Left lung (tissue), 4 donors: ENCODE measurements at regions not wholly inside any gene's neighbourhood (a gene's known extent, or its start where the extent isn't known, plus 50 kb on each side); places are given as distances from the start of the nearest gene placed in this dataset.

Experiments used
- ATAC-seq: fragments of 200-7000 bp; cut with Tn5 transposase; one replicate; pipeline ENCODE4 v1.9.1; 2020; ENCODE audit warnings: moderate library complexity
- DNase-seq, 4 donors: peaks; one replicate each; pipeline ENCODE4 v3.0.0-alpha.2; 2013 to 2020
- H3K27ac ChIP-seq, 2 donors: fragments of 200-600 bp; sonication (generic) in 1 of 2; one replicate each; pipeline versions ENCODE4 v1.5.0 to v1.8.0; 2020 to 2021
- H3K27me3 ChIP-seq, 2 donors: fragments of 200-600 bp; sonication (generic) in 1 of 2; one replicate each; pipeline versions ENCODE4 v1.5.0 to v1.8.0; 2020 to 2021
- H3K36me3 ChIP-seq, 2 donors: fragments of 200-600 bp; sonication (generic) in 1 of 2; one replicate each; pipeline versions ENCODE4 v1.5.0 to v1.8.0; 2020 to 2021
- H3K4me1 ChIP-seq, 2 donors: fragments of 200-600 bp; one replicate each; pipeline ENCODE4 v1.8.0; 2021
- H3K4me3 ChIP-seq, 2 donors: fragments of 200-600 bp; sonication (generic) in 1 of 2; one replicate each; pipeline versions ENCODE4 v1.5.0 to v1.8.0; 2020 to 2021; ENCODE audit warnings: mild to moderate bottlenecking in 1 of 2
- H3K9me3 ChIP-seq, 2 donors: fragments of 200-600 bp; sonication (generic) in 1 of 2; one replicate each; pipeline versions ENCODE4 v1.5.0 to v1.8.0; 2020 to 2021
- intact Hi-C, 2 donors: fragments of 100-400 bp; cut with DNase I; formaldehyde crosslinking; loops; one replicate each; pipeline versions ENCODE4 v1.11.2 to v1.14.2; 2022
- TF ChIP-seq, protein P1 (sequence below), 2 donors: fragments of 200-600 bp; sonication (generic) in 1 of 2; IDR thresholded peaks; one replicate each; pipeline versions ENCODE4 v1.5.0 to v1.8.0; 2021; ENCODE audit warnings: antibody characterized with exemption in 2 of 2
- donor health status: DM: no; HTN: yes; CAD: no.
- donor health status: DM: no; HTN: no; CAD: no.

DNA sequence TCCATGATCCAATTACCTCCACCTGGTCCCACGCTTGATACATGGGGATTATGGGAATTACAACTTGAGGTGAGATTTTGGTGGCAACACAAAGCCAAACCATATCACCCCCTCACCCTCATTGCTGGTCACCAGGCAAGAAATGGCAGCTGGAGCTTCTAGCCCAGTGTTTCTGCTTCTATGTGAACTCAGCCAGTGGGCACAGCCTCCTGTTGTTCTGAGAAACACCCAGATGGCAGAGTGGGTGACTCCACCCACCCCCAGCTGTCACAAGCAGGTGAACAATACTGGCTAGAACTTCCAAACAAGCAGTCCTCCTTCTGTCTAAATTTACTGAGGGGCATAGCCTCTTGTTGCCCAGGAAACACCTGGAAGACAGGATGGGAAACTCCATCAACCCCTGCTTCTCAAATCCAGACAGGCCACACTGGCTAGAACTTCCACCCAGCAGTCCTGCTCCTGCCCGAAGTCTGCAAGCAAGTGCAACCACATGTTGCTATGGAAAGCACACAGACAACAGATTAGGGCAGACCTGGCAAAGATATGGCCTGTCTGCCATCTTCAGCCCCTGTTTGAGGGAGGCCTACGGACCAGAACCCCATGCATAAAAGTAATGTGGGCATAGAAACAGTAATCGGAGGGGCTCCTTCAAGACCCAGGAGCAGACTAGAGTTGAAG, 114.1 kb downstream of the DTWD1 start:
- Histone ChIP-seq H3K36me3 (no peaks in the 10 kb centered on the region), H3K27me3 (no peaks in the 10 kb centered on the region), H3K27ac (no peak overlapping the region), H3K4me3 (no peak overlapping the region), H3K9me3 (no peaks in the 10 kb centered on the region), H3K4me1 (no peaks in the 10 kb centered on the region)
- ATAC-seq (no peak), DNase-seq (no peak)
- intact Hi-C loops: no loop called here
- TF ChIP-seq, protein P1, sequence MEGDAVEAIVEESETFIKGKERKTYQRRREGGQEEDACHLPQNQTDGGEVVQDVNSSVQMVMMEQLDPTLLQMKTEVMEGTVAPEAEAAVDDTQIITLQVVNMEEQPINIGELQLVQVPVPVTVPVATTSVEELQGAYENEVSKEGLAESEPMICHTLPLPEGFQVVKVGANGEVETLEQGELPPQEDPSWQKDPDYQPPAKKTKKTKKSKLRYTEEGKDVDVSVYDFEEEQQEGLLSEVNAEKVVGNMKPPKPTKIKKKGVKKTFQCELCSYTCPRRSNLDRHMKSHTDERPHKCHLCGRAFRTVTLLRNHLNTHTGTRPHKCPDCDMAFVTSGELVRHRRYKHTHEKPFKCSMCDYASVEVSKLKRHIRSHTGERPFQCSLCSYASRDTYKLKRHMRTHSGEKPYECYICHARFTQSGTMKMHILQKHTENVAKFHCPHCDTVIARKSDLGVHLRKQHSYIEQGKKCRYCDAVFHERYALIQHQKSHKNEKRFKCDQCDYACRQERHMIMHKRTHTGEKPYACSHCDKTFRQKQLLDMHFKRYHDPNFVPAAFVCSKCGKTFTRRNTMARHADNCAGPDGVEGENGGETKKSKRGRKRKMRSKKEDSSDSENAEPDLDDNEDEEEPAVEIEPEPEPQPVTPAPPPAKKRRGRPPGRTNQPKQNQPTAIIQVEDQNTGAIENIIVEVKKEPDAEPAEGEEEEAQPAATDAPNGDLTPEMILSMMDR (IDR thresholded peaks at IDR 0.05): no peak

DNA sequence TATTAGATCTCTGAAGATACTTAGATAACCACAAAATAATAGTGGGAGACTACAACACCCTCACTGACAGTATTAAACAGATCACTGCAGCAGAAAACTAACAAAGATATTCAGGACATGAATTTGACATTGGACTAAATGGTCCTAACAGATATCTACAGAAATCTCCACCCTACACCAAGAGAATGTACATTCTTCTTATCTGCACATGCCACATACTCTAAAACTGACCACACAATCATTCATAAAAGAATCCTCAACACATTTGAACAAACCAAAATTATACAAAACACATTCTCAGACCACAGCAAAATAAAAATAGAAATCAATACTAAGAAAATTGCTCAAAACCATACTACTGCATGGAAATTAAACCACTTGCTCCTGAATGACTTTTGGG, 116.3 kb downstream of the DTWD1 start:
- H3K4me3 ChIP-seq: no peak overlapping the region
- H3K9me3 ChIP-seq: no peaks in the 10 kb centered on the region
- no peaks in the 10 kb centered on the region for H3K27me3 ChIP-seq
- H3K27ac ChIP-seq: no peak overlapping the region
- no peaks in the 10 kb centered on the region for H3K4me1 ChIP-seq
- TF ChIP-seq, protein P1 (IDR thresholded peaks at IDR 0.05): no peak
- no peak for ATAC-seq
- intact Hi-C loops: no loop called here
- DNase-seq: no peak
- H3K36me3 ChIP-seq: no peaks in the 10 kb centered on the region

DNA sequence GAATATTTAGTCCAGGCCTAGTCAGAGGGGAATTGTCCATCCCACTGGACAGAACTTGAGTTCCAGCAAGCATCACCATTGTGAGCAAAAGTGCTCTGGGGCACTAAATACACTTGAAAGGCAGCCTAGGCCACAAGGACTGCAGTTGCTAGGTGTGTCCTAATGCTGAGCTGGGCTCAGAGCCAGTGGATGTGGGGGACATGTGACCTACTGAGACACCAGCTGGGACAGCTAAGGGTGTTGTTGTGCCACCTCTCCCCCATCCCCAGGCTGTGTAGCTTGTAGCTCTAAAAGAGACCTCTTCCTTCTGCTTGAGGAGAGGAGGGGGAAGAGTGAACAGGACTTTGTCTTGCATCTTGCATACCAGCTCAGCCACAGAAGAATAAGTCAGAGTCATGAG, 120.9 kb downstream of the DTWD1 start:
- ATAC-seq: no peak
- TF ChIP-seq, protein P1 (IDR thresholded peaks at IDR 0.05): no peak
- H3K4me1 ChIP-seq: no peaks in the 10 kb centered on the region
- no peaks in the 10 kb centered on the region for H3K9me3 ChIP-seq
- H3K27ac ChIP-seq: no peak overlapping the region
- no peak for DNase-seq
- intact Hi-C loops: no loop called here
- no peaks in the 10 kb centered on the region for H3K27me3 ChIP-seq
- no peak overlapping the region for H3K4me3 ChIP-seq
- H3K36me3 ChIP-seq: no peaks in the 10 kb centered on the region

DNA sequence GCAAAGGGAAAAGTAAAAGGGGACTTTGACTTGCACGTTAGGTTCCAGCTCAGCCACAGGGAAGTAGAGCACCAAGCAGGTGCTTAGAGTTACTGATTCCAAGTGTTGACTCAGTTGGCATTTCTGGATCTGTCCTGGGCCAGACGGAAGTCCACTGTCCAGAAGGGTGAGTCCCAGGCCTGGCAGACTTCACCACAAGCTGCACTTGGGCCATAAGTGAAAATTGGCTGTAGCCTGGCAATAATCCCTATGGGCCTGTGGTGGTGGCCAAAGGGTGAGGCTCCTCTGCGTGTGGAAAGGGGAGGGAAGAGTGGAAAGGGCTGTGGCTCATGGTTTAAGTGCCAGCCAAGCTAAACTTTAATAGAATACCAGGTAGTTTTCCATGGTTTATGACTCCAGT, 121.5 kb downstream of the DTWD1 start:
- Histone ChIP-seq H3K9me3 (no peaks in the 10 kb centered on the region), H3K36me3 (no peaks in the 10 kb centered on the region), H3K27me3 (no peaks in the 10 kb centered on the region), H3K27ac (no peak overlapping the region), H3K4me1 (no peaks in the 10 kb centered on the region), H3K4me3 (no peak overlapping the region)
- DNase-seq: no peak
- TF ChIP-seq, protein P1 (IDR thresholded peaks at IDR 0.05): no peak
- intact Hi-C loops: no loop called here
- ATAC-seq: no peak

DNA sequence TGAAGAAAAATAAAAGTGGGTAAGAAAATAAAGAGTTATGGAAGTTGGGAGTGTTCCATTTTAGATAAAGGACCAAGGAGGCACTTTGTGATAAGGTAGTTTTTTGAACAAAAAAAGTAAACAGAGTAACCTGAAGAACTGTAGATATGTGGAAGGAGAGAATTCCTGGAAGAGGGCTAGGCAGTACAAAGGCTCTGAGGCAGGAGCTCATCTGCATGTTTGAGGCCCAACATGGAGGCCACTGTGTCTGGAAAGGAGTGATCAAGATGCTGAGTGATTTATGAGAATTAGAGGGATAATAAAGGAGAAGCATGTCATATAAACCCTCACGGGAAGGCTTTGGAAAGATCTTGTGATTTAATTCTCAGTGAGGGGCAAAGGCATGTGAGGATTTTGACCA, 126.5 kb downstream of the DTWD1 start:
- H3K9me3 ChIP-seq: no peaks in the 10 kb centered on the region
- no peaks in the 10 kb centered on the region for H3K27me3 ChIP-seq
- no peak overlapping the region for H3K27ac ChIP-seq
- DNase-seq (no peak), ATAC-seq (no peak)
- H3K4me1 ChIP-seq: no peaks in the 10 kb centered on the region
- intact Hi-C loops: no loop called here
- TF ChIP-seq, protein P1 (IDR thresholded peaks at IDR 0.05): no peak
- no peaks in the 10 kb centered on the region for H3K36me3 ChIP-seq
- no peak overlapping the region for H3K4me3 ChIP-seq
